ENCODE measurements at regions not wholly inside any gene's neighbourhood (a gene's known extent, or its start where the extent isn't known, plus 50 kb on each side); places are given as distances from the start of the nearest gene placed in this dataset.

- H3K27me3 Mint-ChIP-seq (ENCODE audit: insufficient read depth, unreplicated experiment) = no peaks in the 10 kb centered on the region
- peaks cover 15% of the 10 kb centered on the region for H3K9me3 Mint-ChIP-seq (ENCODE audit: unreplicated experiment)
- ChIA-PET POLR2A (interaction anchor here (0.8 kb wide), 1 partner anchor 12 kb away, joined by 4 read pairs; no protein-coding TSS in a partner anchor), CTCF (interaction anchor here (0.7 kb wide), 1 partner anchor 964 kb away, joined by 3 read pairs; no protein-coding TSS in a partner anchor)
- peaks cover 26% of the 10 kb centered on the region for H3K4me1 Mint-ChIP-seq (ENCODE audit: insufficient read depth, unreplicated experiment)
- TF ChIP-seq CTCF (IDR thresholded peaks at IDR 0.05; ENCODE audit: unreplicated experiment) = no peak
- H3K27ac Mint-ChIP-seq (ENCODE audit: low read depth, unreplicated experiment) = no peak overlapping the region
- no TSS peak for BruUV-seq (replicated peaks)
- H3K4me3 Mint-ChIP-seq (ENCODE audit: unreplicated experiment) = no peak overlapping the region
- no peaks in the 10 kb centered on the region for H3K36me3 Mint-ChIP-seq (ENCODE audit: insufficient read depth, unreplicated experiment)
- intact Hi-C loops (cut with micrococcal nuclease) = no loop called here
- no peak for DNase-seq (ENCODE audit: unreplicated experiment)
Observed at GRCh38 chr9:88734527-88734926, 199.5 kb downstream of the NXNL2 start.

DNA sequence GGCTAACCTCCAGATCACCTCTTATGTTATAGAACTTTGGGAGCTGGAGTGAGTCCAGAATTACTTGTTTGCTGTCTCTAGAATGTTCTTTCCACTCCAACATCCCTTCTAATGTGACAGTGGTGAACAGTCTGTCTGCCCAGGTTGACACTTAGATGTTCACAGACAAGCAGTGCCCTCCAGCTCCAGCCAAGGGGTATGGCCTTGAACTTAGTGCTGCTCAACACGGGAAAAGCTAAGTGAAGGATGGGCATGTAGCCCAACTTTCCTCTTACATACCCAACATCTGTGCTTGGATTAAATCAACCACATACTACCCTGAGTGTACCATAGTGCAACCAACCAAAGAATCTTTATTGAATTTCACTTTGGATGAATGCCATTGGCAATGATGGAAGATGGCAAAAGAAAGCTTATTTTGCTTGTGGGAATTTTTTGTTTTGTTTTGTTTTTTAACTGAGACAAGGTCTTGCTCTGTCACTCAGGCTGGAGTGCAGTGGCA lies 201.2 kb downstream of the NXNL2 start:
- DNase-seq (ENCODE audit: unreplicated experiment) = peak; percentile 30
- ChIA-PET CTCF (interaction anchor here (1.0 to 1.4 kb wide), 2 partner anchors 138 to 785 kb away, joined by 3 to 4 read pairs; no protein-coding TSS in a partner anchor), POLR2A (interaction anchor here (1.0 kb wide), 1 partner anchor 10 kb away, joined by 3 read pairs; no protein-coding TSS in a partner anchor)
- Mint-ChIP-seq H3K4me3 (ENCODE audit: unreplicated experiment) (no peak overlapping the region), H3K36me3 (ENCODE audit: insufficient read depth, unreplicated experiment) (no peaks in the 10 kb centered on the region), H3K9me3 (ENCODE audit: unreplicated experiment) (peaks cover 1% of the 10 kb centered on the region), H3K27me3 (ENCODE audit: insufficient read depth, unreplicated experiment) (no peaks in the 10 kb centered on the region), H3K4me1 (ENCODE audit: insufficient read depth, unreplicated experiment) (peaks cover 26% of the 10 kb centered on the region), H3K27ac (ENCODE audit: low read depth, unreplicated experiment) (no peak overlapping the region)
- no peak for TF ChIP-seq CTCF (IDR thresholded peaks at IDR 0.05; ENCODE audit: unreplicated experiment)
- BruUV-seq (replicated peaks) = no TSS peak
- intact Hi-C loops (cut with micrococcal nuclease) = loop anchor here (5.0 kb wide), 1 partner anchor 266 kb away; no protein-coding TSS in a partner anchor

GRCh38 chr9:88737031-88737430 lies 202.1 kb downstream of the NXNL2 start:
- POLR2A ChIA-PET = no interaction called here
- Mint-ChIP-seq H3K27me3 (ENCODE audit: insufficient read depth, unreplicated experiment) (no peaks in the 10 kb centered on the region), H3K9me3 (ENCODE audit: unreplicated experiment) (no peaks in the 10 kb centered on the region), H3K27ac (ENCODE audit: low read depth, unreplicated experiment) (no peak overlapping the region), H3K36me3 (ENCODE audit: insufficient read depth, unreplicated experiment) (no peaks in the 10 kb centered on the region), H3K4me1 (ENCODE audit: insufficient read depth, unreplicated experiment) (peaks cover 25% of the 10 kb centered on the region), H3K4me3 (ENCODE audit: unreplicated experiment) (no peak overlapping the region)
- no peak for TF ChIP-seq CTCF (IDR thresholded peaks at IDR 0.05; ENCODE audit: unreplicated experiment)
- BruUV-seq (replicated peaks) = no TSS peak
- intact Hi-C loops (cut with micrococcal nuclease) = loop anchor here (5.0 kb wide), 1 partner anchor 265 kb away; no protein-coding TSS in a partner anchor
- CTCF ChIA-PET = interaction anchor here (1.0 kb wide), 1 partner anchor 139 kb away, joined by 4 read pairs; no protein-coding TSS in a partner anchor
- no peak for DNase-seq (ENCODE audit: unreplicated experiment)

DNA sequence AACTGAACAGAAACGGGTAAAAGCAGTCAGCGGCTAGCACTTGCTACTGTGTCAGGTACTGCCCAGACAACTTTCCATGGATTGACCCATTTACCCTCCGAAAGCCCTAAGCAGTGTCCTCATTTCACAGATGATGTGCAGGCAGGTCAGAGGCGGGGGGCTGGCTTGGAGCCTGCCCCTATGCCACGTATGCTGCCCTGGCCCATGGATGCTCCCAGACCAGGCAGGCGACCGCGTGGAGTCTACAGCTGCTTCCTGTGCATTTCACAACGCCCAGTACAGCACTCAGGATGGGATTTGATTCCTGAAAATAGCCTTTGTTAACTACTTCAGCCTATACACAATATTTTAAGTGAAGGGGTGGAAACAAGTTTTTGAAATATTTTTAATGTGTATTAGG lies 202.9 kb downstream of the NXNL2 start:
- no TSS peak for BruUV-seq (replicated peaks)
- Mint-ChIP-seq H3K27ac (ENCODE audit: low read depth, unreplicated experiment) (no peak overlapping the region), H3K27me3 (ENCODE audit: insufficient read depth, unreplicated experiment) (no peaks in the 10 kb centered on the region), H3K4me3 (ENCODE audit: unreplicated experiment) (no peak overlapping the region), H3K9me3 (ENCODE audit: unreplicated experiment) (no peaks in the 10 kb centered on the region), H3K4me1 (ENCODE audit: insufficient read depth, unreplicated experiment) (peaks cover 25% of the 10 kb centered on the region), H3K36me3 (ENCODE audit: insufficient read depth, unreplicated experiment) (no peaks in the 10 kb centered on the region)
- no peak for DNase-seq (ENCODE audit: unreplicated experiment)
- CTCF ChIA-PET = no interaction called here
- no peak for TF ChIP-seq CTCF (IDR thresholded peaks at IDR 0.05; ENCODE audit: unreplicated experiment)
- intact Hi-C loops (cut with micrococcal nuclease) = loop anchor here (5.0 kb wide), 1 partner anchor 264 kb away; no protein-coding TSS in a partner anchor
- POLR2A ChIA-PET = no interaction called here
